Activated naive CD8-positive, alpha-beta T cell treated with anti-CD3 and anti-CD28 coated beads for 36 hours (primary cell): ENCODE measurements at regions not wholly inside any gene's neighbourhood (a gene's known extent, or its start where the extent isn't known, plus 50 kb on each side); places are given as distances from the start of the nearest gene placed in this dataset.

Experiments used
- DNase-seq: peaks from one replicate; pipeline ENCODE4 v3.0.0; 2021
- H3K27ac Mint-ChIP-seq: one replicate; pipeline ENCODE4 v1.8.0; 2022; ENCODE audit warnings: mild to moderate bottlenecking, moderate library complexity, mixed read lengths
- H3K27me3 Mint-ChIP-seq: one replicate; pipeline ENCODE4 v1.8.0; 2022; ENCODE audit warnings: mild to moderate bottlenecking, mixed read lengths
- H3K36me3 Mint-ChIP-seq: one replicate; pipeline ENCODE4 v1.8.0; 2021; ENCODE audit warnings: mild to moderate bottlenecking, mixed read lengths
- H3K4me1 Mint-ChIP-seq: one replicate; pipeline ENCODE4 v1.8.0; 2021; ENCODE audit warnings: mixed read lengths
- H3K4me3 Mint-ChIP-seq: one replicate; pipeline ENCODE4 v1.8.0; 2022; ENCODE audit warnings: mild to moderate bottlenecking, moderate library complexity, mixed read lengths
- H3K9me3 Mint-ChIP-seq: one replicate; pipeline ENCODE4 v1.8.0; 2022; ENCODE audit warnings: mixed read lengths

- Mint-ChIP-seq H3K4me3 (no peak overlapping the region), H3K36me3 (no peaks in the 10 kb centered on the region), H3K4me1 (no peaks in the 10 kb centered on the region), H3K9me3 (peaks cover 14% of the 10 kb centered on the region), H3K27ac (no peak overlapping the region), H3K27me3 (no peaks in the 10 kb centered on the region)
- DNase-seq: no peak
Observed at GRCh38 chr4:60737858-60738257, 462.3 kb upstream of the ADGRL3 start.

- Mint-ChIP-seq H3K9me3 (peaks cover 4% of the 10 kb centered on the region), H3K4me3 (no peak overlapping the region), H3K36me3 (no peaks in the 10 kb centered on the region), H3K4me1 (no peaks in the 10 kb centered on the region), H3K27me3 (no peaks in the 10 kb centered on the region), H3K27ac (no peak overlapping the region)
- DNase-seq: no peak
Observed at GRCh38 chr4:60743654-60744053, 456.5 kb upstream of the ADGRL3 start.

GRCh38 chr4:60744767-60745166 lies 455.4 kb upstream of the ADGRL3 start:
- Mint-ChIP-seq H3K4me3 (no peak overlapping the region), H3K9me3 (peaks cover 5% of the 10 kb centered on the region), H3K27me3 (no peaks in the 10 kb centered on the region), H3K4me1 (no peaks in the 10 kb centered on the region), H3K27ac (no peak overlapping the region), H3K36me3 (no peaks in the 10 kb centered on the region)
- DNase-seq: no peak

GRCh38 chr4:60745800-60746571 lies 454.1 kb upstream of the ADGRL3 start:
- Mint-ChIP-seq H3K27me3 (no peaks in the 10 kb centered on the region), H3K4me1 (no peaks in the 10 kb centered on the region), H3K9me3 (peaks cover 5% of the 10 kb centered on the region), H3K36me3 (no peaks in the 10 kb centered on the region), H3K27ac (no peak overlapping the region), H3K4me3 (no peak overlapping the region)
- DNase-seq: no peak

GRCh38 chr4:60750962-60751361 lies 449.2 kb upstream of the ADGRL3 start:
- no peaks in the 10 kb centered on the region for H3K4me1 Mint-ChIP-seq
- no peak overlapping the region for H3K4me3 Mint-ChIP-seq
- peaks cover 6% of the 10 kb centered on the region for H3K9me3 Mint-ChIP-seq
- no peaks in the 10 kb centered on the region for H3K27me3 Mint-ChIP-seq
- DNase-seq: no peak
- H3K27ac Mint-ChIP-seq: no peak overlapping the region
- no peaks in the 10 kb centered on the region for H3K36me3 Mint-ChIP-seq

- no peaks in the 10 kb centered on the region for H3K4me1 Mint-ChIP-seq
- H3K27me3 Mint-ChIP-seq: no peaks in the 10 kb centered on the region
- DNase-seq: no peak
- no peak overlapping the region for H3K27ac Mint-ChIP-seq
- no peak overlapping the region for H3K4me3 Mint-ChIP-seq
- no peaks in the 10 kb centered on the region for H3K36me3 Mint-ChIP-seq
- peaks cover 6% of the 10 kb centered on the region for H3K9me3 Mint-ChIP-seq
Observed at GRCh38 chr4:60757986-60758680, 442.0 kb upstream of the ADGRL3 start.

GRCh38 chr4:60759518-60760245 lies 440.4 kb upstream of the ADGRL3 start:
- peaks cover 4% of the 10 kb centered on the region for H3K9me3 Mint-ChIP-seq
- no peak overlapping the region for H3K4me3 Mint-ChIP-seq
- H3K27ac Mint-ChIP-seq: no peak overlapping the region
- H3K36me3 Mint-ChIP-seq: no peaks in the 10 kb centered on the region
- no peaks in the 10 kb centered on the region for H3K27me3 Mint-ChIP-seq
- DNase-seq: no peak
- H3K4me1 Mint-ChIP-seq: no peaks in the 10 kb centered on the region

GRCh38 chr4:60780874-60781273 lies 419.3 kb upstream of the ADGRL3 start:
- Mint-ChIP-seq H3K9me3 (no peaks in the 10 kb centered on the region), H3K27me3 (no peaks in the 10 kb centered on the region), H3K27ac (no peak overlapping the region), H3K36me3 (no peaks in the 10 kb centered on the region), H3K4me3 (no peak overlapping the region), H3K4me1 (no peaks in the 10 kb centered on the region)
- DNase-seq: no peak

- no peaks in the 10 kb centered on the region for H3K4me1 Mint-ChIP-seq
- DNase-seq: no peak
- no peaks in the 10 kb centered on the region for H3K27me3 Mint-ChIP-seq
- no peak overlapping the region for H3K27ac Mint-ChIP-seq
- H3K36me3 Mint-ChIP-seq: no peaks in the 10 kb centered on the region
- no peak overlapping the region for H3K4me3 Mint-ChIP-seq
- peaks cover 5% of the 10 kb centered on the region for H3K9me3 Mint-ChIP-seq
Observed at GRCh38 chr4:60790608-60791007, 409.5 kb upstream of the ADGRL3 start.

GRCh38 chr4:60794372-60794771 lies 405.8 kb upstream of the ADGRL3 start:
- Mint-ChIP-seq H3K27ac (no peak overlapping the region), H3K27me3 (no peaks in the 10 kb centered on the region), H3K4me1 (no peaks in the 10 kb centered on the region), H3K36me3 (no peaks in the 10 kb centered on the region), H3K9me3 (no peaks in the 10 kb centered on the region), H3K4me3 (no peak overlapping the region)
- DNase-seq: no peak

GRCh38 chr4:60799214-60799613 lies 400.9 kb upstream of the ADGRL3 start:
- DNase-seq: no peak
- no peaks in the 10 kb centered on the region for H3K27me3 Mint-ChIP-seq
- no peaks in the 10 kb centered on the region for H3K9me3 Mint-ChIP-seq
- no peak overlapping the region for H3K27ac Mint-ChIP-seq
- H3K4me3 Mint-ChIP-seq: no peak overlapping the region
- H3K36me3 Mint-ChIP-seq: no peaks in the 10 kb centered on the region
- H3K4me1 Mint-ChIP-seq: no peaks in the 10 kb centered on the region

- no peak for DNase-seq
- Mint-ChIP-seq H3K36me3 (no peaks in the 10 kb centered on the region), H3K4me3 (no peak overlapping the region), H3K4me1 (no peaks in the 10 kb centered on the region), H3K27me3 (no peaks in the 10 kb centered on the region), H3K27ac (no peak overlapping the region), H3K9me3 (peaks cover 3% of the 10 kb centered on the region)
Observed at GRCh38 chr4:60800701-60801100, 399.4 kb upstream of the ADGRL3 start.

- no peaks in the 10 kb centered on the region for H3K27me3 Mint-ChIP-seq
- no peaks in the 10 kb centered on the region for H3K4me1 Mint-ChIP-seq
- no peak overlapping the region for H3K27ac Mint-ChIP-seq
- H3K9me3 Mint-ChIP-seq: peaks cover 7% of the 10 kb centered on the region
- no peak overlapping the region for H3K4me3 Mint-ChIP-seq
- DNase-seq: no peak
- no peaks in the 10 kb centered on the region for H3K36me3 Mint-ChIP-seq
Observed at GRCh38 chr4:60805500-60806313, 394.4 kb upstream of the ADGRL3 start.

- Mint-ChIP-seq H3K27ac (no peak overlapping the region), H3K36me3 (no peaks in the 10 kb centered on the region)
- DNase-seq: no peak
Observed at GRCh38 chr4:60808726-60809485, 391.2 kb upstream of the ADGRL3 start.

More at GRCh38 chr4:60808726-60809485, 391.2 kb upstream of the ADGRL3 start:
- peaks cover 7% of the 10 kb centered on the region for H3K9me3 Mint-ChIP-seq
- H3K4me1 Mint-ChIP-seq: no peaks in the 10 kb centered on the region
- H3K27me3 Mint-ChIP-seq: no peaks in the 10 kb centered on the region
- H3K4me3 Mint-ChIP-seq: no peak overlapping the region
